Stimulated activated naive CD4-positive, alpha-beta T cell treated with Interleukin-2 at 50 U/mL for 16 hours (primary cell): ENCODE measurements at regions not wholly inside any gene's neighbourhood (a gene's known extent, or its start where the extent isn't known, plus 50 kb on each side); places are given as distances from the start of the nearest gene placed in this dataset.
"Not testable (repeated sequence)": the region's sequence is repeated elsewhere in the genome, so short reads cannot be mapped to it uniquely, and the experiment has no call there.

ENCODE experiments used
- DNase-seq: peaks from one replicate; lab custom pipeline; 2025; lab: John Stamatoyannopoulos, UW

- no peak for DNase-seq
These were observed 107.0 kb upstream of the TMEM132E start for GRCh38 chr17:34472363-34472762.

GRCh38 chr17:34471278-34471677 lies 108.1 kb upstream of the TMEM132E start:
- DNase-seq, result not testable (repeated sequence)

GRCh38 chr17:34465789-34466188 lies 102.8 kb upstream of the CCL1 start:
- DNase-seq, result no peak

- no peak for DNase-seq
These were observed 101.8 kb upstream of the CCL1 start for GRCh38 chr17:34464812-34465211.

- DNase-seq, result no peak
These were observed 95.2 kb upstream of the CCL1 start for GRCh38 chr17:34458266-34458665.

DNA sequence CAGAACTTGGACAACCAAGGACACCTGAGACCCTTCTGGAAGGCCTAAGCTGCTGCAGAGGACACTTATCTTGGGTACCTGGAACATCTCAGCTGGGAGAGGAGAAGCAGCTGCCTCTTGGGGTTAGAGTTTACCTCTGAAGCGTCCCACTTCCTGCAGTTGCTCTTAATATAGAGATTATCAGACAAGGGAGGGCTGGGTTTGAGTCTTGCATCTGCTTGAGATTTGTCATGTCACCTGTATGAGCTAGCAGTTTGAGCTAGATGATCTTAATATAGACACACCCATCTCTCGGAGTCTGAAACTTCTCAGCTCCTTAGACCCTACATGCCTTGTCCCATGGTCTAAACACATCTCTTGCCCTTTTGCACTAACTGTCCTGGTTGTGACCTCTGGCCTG lies 93.1 kb upstream of the CCL1 start:
- no peak for DNase-seq

DNA sequence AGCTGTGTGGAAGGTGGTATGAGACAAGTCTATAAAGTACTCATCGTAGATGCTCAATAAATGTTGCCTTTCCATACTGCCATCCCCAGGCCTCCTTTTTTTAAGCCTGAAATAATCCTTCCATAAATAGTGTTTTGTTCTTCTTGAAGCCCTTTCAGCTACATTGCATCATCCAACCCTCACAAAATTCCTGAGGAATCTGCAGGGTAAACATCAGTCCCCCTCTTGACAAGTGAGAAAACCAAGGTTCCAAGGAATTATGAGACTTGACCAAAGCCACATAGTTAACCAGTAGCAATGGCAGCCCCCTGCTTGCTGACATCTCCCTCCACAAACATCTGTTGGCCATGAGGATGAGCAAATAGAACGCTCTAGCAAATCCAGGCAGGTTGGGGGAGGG lies 89.7 kb upstream of the CCL1 start:
- DNase-seq, result no peak

- no peak for DNase-seq
These were observed 88.3 kb upstream of the CCL1 start for GRCh38 chr17:34451313-34451712.

GRCh38 chr17:34447406-34447805 lies 84.4 kb upstream of the CCL1 start:
- DNase-seq, result no peak

DNA sequence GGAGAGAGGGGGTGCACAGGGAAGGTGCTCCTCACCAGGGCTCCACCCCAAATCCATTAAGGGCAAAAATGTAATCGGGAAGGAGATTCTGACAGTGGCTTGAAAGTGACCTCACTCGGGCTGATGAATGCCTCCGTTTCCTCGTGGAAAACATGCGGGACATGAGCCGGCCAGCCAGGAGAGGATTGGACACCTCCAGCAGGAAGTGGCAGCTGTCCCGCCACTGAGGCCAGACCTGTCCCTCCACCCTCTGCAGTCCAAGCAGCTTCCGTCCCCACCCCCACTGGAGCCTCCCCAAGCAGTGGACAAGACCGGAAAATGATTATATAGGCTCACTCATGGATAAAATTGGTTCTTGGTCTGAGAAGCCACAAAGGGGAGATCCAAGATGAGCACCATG lies 82.1 kb upstream of the CCL1 start:
- no peak for DNase-seq

GRCh38 chr17:34443619-34444469 lies 80.8 kb upstream of the CCL1 start:
- DNase-seq, result no peak

GRCh38 chr17:34442387-34443111 lies 79.5 kb upstream of the CCL1 start:
- DNase-seq, result no peak

DNA sequence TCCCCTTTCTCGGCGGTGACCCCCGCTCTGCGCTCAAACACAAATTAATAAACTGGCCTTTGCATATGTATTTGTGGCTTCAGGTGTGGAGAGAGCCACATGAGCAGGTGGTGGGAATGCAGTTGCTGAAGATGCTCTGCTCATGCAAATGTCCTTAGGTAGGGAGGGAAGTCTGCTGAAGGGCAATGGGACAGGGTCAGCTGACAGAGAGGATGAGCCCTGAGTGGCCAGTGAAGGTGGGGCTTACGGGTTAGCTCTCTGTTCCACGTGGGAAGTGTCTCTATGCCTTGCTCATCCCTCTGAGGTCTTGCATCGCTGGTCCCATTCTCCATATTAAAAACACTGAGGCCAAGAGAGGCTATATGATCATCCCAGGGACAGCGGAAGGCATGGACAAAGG lies 74.2 kb upstream of the CCL1 start:
- no peak for DNase-seq

DNA sequence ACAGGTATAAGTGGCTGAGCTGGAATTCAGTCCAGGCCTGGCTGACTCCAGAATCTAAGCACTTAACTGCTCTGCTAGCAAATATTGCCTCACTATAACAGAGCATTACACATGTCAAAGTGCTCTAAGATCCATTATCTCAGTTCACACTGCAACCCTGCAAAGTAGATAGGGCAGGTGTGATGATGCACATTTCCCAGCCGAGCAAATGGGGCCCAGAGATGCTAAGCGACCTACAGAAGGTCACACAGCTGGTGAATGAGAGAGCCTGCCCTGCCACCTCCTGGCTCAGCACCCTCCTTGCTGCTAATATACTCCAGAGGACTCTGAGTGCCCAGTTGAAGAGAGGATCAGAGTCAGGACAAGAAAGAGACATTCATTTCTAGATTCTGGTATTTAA lies 73.6 kb upstream of the CCL1 start:
- DNase-seq, result no peak

GRCh38 chr17:34435182-34435928 lies 72.3 kb upstream of the CCL1 start:
- no peak for DNase-seq

GRCh38 chr17:34434052-34434451 lies 71.0 kb upstream of the CCL1 start:
- no peak for DNase-seq

DNA sequence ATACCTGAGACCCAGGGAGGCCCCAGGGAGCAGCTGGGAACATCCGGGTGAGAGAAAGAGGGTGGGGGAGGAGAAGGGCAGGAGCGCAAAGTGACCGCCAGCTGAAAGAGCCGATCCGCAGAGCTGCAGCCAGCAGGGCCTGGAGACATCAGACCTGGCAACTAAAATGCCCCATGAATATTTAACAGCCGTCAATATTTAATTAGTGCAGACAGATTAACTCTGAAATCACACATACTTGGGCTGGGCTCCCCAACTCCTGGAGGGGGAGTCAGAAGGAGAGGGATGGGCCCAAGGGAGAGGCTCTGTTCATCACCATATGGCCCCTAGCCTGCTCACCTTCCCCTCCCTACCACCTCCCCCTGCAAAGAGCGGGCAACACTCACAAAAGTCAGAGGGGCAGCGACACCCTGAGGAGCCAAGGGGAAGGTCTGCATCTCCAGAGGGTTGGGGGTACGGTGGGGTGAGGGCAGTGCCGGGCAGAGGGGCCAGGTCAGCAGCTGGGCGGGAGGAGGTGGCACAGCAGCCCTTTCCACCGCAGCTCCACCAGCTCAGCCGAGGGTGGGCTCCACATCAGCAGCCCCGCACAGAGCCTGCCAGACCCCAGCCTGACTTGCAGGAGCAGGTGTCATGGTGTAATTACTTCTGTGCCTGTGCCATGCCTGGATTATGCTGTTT lies 61.9 kb upstream of the CCL1 start:
- no peak for DNase-seq

DNA sequence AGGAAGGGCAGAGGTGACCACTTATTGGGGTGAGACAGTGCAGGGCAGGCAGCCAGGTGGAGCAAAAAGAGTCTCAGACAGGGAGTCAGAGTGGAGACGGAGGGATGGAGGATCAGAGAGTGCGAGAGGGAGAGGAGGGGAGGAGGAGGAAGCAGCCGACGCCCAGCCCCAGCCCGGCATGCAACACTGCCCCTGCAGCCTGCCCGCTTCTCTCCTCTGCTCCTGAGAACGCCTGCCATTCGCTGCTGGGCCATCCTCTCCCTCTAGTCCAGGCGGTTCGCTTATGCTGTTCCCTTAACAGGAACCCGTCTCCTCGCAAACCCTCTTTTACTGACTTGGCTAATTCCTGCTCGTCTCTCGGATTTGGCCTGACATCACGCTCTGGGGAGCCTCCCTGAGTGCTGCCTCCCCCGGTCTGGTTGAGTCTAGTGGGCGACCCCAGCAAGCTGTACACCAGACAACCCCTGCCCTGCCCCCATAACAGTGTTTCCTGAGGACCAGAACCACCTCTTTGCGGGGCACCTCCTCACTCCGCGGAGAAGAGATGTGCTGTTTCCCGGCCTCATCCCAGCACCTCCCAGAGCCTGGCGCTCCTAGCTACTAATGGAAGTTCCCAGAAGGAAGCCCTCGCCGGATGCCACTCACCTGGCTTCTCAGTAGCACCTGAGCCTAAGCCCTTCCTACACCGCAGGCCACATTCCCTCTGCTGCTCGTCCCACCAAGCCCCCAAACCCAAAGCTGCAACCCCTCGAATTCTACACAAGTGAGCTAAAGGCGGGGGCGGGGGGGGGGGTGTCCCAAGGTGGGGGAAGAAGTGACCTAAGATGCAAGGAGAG lies 61.2 kb upstream of the CCL1 start:
- no peak for DNase-seq

DNA sequence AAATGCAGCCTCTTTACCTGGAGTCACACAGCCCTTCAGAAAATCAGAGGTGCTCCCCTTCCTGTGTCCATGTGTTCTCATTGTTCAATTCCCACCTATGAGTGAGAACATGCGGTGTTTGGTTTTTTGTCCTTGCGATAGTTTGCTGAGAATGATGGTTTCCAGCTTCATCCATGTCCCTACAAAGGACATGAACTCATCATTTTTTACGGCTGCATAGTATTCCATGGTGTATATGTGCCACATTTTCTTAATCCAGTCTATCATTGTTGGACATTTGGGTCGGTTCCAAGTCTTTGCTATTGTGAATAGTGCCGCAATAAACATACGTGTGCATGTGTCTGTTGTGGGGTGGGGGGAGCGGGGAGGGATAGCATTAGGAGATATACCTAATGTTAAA lies 60.3 kb upstream of the CCL1 start:
- not testable (repeated sequence) for DNase-seq

- DNase-seq, result no peak
These were observed 57.9 kb upstream of the CCL1 start for GRCh38 chr17:34420900-34421299.

- DNase-seq, result peak; percentile 46
These were observed 57.3 kb upstream of the CCL1 start for GRCh38 chr17:34420254-34420766.
